HG03442 (cell line): ENCODE measurements at regions not wholly inside any gene's neighbourhood (a gene's known extent, or its start where the extent isn't known, plus 50 kb on each side); places are given as distances from the start of the nearest gene placed in this dataset.
"Not testable (repeated sequence)": the region's sequence is repeated elsewhere in the genome, so short reads cannot be mapped to it uniquely, and the experiment has no call there.

ENCODE experiments used
- ATAC-seq: cut with Tn5 transposase; IDR thresholded peaks from one replicate; pipeline ENCODE4 v1.9.1; 2021; ENCODE audit warnings: mild to moderate bottlenecking, moderate library complexity; ENCODE audit not compliant: unreplicated experiment

GRCh38 chr17:26936645-26937044 is 357.3 kb upstream of the WSB1 start:
- ATAC-seq: not testable (repeated sequence)

- not testable (repeated sequence) for ATAC-seq
Measured at GRCh38 chr17:26937750-26938322, 356.1 kb upstream of the WSB1 start.

- not testable (repeated sequence) for ATAC-seq
Measured at GRCh38 chr17:26939755-26940154, 354.2 kb upstream of the WSB1 start.

GRCh38 chr17:26940587-26940986 is 353.3 kb upstream of the WSB1 start:
- ATAC-seq: not testable (repeated sequence)

GRCh38 chr17:26962255-26963162 is 331.4 kb upstream of the WSB1 start:
- ATAC-seq: no peak

GRCh38 chr17:26963163-26963503 is 330.8 kb upstream of the WSB1 start:
- ATAC-seq: no peak

- not testable (repeated sequence) for ATAC-seq
Measured at GRCh38 chr17:26965898-26966624, 327.9 kb upstream of the WSB1 start.

- not testable (repeated sequence) for ATAC-seq
Measured at GRCh38 chr17:26966625-26967179, 327.2 kb upstream of the WSB1 start.

GRCh38 chr17:26981845-26982425 is 312.0 kb upstream of the WSB1 start:
- ATAC-seq: not testable (repeated sequence)

- not testable (repeated sequence) for ATAC-seq
Measured at GRCh38 chr17:26982563-26982962, 311.4 kb upstream of the WSB1 start.

- ATAC-seq: not testable (repeated sequence)
Measured at GRCh38 chr17:26987851-26988250, 306.1 kb upstream of the WSB1 start.

GRCh38 chr17:26994648-26995047 is 299.3 kb upstream of the WSB1 start:
- ATAC-seq: not testable (repeated sequence)

- ATAC-seq: not testable (repeated sequence)
Measured at GRCh38 chr17:26996146-26996916, 297.6 kb upstream of the WSB1 start.

- ATAC-seq: not testable (repeated sequence)
Measured at GRCh38 chr17:27007734-27008531, 286.0 kb upstream of the WSB1 start.

GRCh38 chr17:27009087-27009486 is 284.8 kb upstream of the WSB1 start:
- ATAC-seq: no peak

- not testable (repeated sequence) for ATAC-seq
Measured at GRCh38 chr17:27010138-27010537, 283.8 kb upstream of the WSB1 start.

GRCh38 chr17:27030552-27030951 is 263.4 kb upstream of the WSB1 start:
- not testable (repeated sequence) for ATAC-seq

- ATAC-seq: no peak
Measured at GRCh38 chr17:27038676-27039075, 255.2 kb upstream of the WSB1 start.

GRCh38 chr17:27045039-27045438 is 248.9 kb upstream of the WSB1 start:
- ATAC-seq: not testable (repeated sequence)
